GM23338 (cell line): ENCODE measurements at regions not wholly inside any gene's neighbourhood (a gene's known extent, or its start where the extent isn't known, plus 50 kb on each side); places are given as distances from the start of the nearest gene placed in this dataset.

Experiments used
- ATAC-seq: fragments of 200-7000 bp; cut with Tn5 transposase; 3 replicates; pipeline ENCODE4 v1.9.1; 2020
- DNase-seq: peaks from one replicate; pipeline ENCODE4 v3.0.0-alpha.2; 2015; ENCODE audit warnings: low spot score
- H2AFZ ChIP-seq: fragments of 200-600 bp; sonication (generic); 2 replicates; pipeline ENCODE4 v1.8.0; 2016; ENCODE audit warnings: antibody characterized with exemption, mild to moderate bottlenecking, moderate library complexity
- H3F3A ChIP-seq: fragments of 200-600 bp; sonication (generic); replicated peaks from 2 replicates; pipeline ENCODE4 v1.8.0; 2017; ENCODE audit warnings: antibody characterized with exemption, mixed run types, low read depth
- H3K27ac ChIP-seq: fragments of 200-600 bp; sonication (generic); 2 replicates; pipeline ENCODE4 v1.6.1; 2016; ENCODE audit warnings: low read depth
- H3K27me3 ChIP-seq: fragments of 200-600 bp; sonication (generic); 2 replicates; pipeline ENCODE4 v1.8.0; 2016; ENCODE audit warnings: mild to moderate bottlenecking, mixed run types, moderate library complexity; ENCODE audit not compliant: insufficient read depth
- H3K36me3 ChIP-seq: fragments of 200-600 bp; sonication (generic); 2 replicates; pipeline ENCODE4 v1.8.0; 2016; ENCODE audit warnings: mild to moderate bottlenecking; ENCODE audit not compliant: insufficient read depth
- H3K4me1 ChIP-seq: fragments of 200-600 bp; sonication (generic); 2 replicates; pipeline ENCODE4 v1.8.0; 2016; ENCODE audit warnings: mild to moderate bottlenecking, moderate library complexity; ENCODE audit not compliant: insufficient read depth
- H3K4me2 ChIP-seq: fragments of 200-600 bp; sonication (generic); 2 replicates; pipeline ENCODE4 v1.7.1; 2017; ENCODE audit warnings: mixed run types
- H3K4me3 ChIP-seq: fragments of 200-600 bp; sonication (generic); 2 replicates; pipeline ENCODE4 v1.6.1; 2016; ENCODE audit warnings: mixed run types
- H3K79me2 ChIP-seq: fragments of 200-600 bp; sonication (generic); replicated peaks from 2 replicates; pipeline ENCODE4 v1.8.0; 2017; ENCODE audit warnings: mild to moderate bottlenecking; ENCODE audit not compliant: insufficient read depth
- H3K9me2 ChIP-seq: fragments of 200-600 bp; sonication (generic); 2 replicates; pipeline ENCODE4 v1.8.0; 2017; ENCODE audit not compliant: insufficient read depth
- H4K20me1 ChIP-seq: fragments of 200-600 bp; sonication (generic); replicated peaks from 2 replicates; pipeline ENCODE4 v1.8.0; 2017; ENCODE audit warnings: mild to moderate bottlenecking; ENCODE audit not compliant: insufficient read depth
- H3K27ac Mint-ChIP-seq: 2 replicates; pipeline ENCODE4 v1.8.0; 2020; ENCODE audit warnings: inconsistent platforms, mild to moderate bottlenecking, moderate library complexity, mixed read lengths
- H3K27me3 Mint-ChIP-seq: 3 replicates; pipeline ENCODE4 v1.8.0; 2022; ENCODE audit warnings: low read depth, mild to moderate bottlenecking, moderate library complexity, mixed read lengths, inconsistent platforms; ENCODE audit not compliant: insufficient read depth, poor library complexity
- H3K36me3 Mint-ChIP-seq: 3 replicates; pipeline ENCODE4 v1.8.0; 2021; ENCODE audit warnings: low read depth, mild to moderate bottlenecking, inconsistent platforms, moderate library complexity, mixed read lengths
- H3K4me1 Mint-ChIP-seq: 3 replicates; pipeline ENCODE4 v1.8.0; 2020; ENCODE audit warnings: mild to moderate bottlenecking, inconsistent platforms, mixed read lengths
- H3K4me3 Mint-ChIP-seq: 3 replicates; pipeline ENCODE4 v1.8.0; 2021; ENCODE audit warnings: moderate library complexity, mild to moderate bottlenecking, inconsistent platforms, mixed read lengths
- H3K9me3 Mint-ChIP-seq: 3 replicates; pipeline ENCODE4 v1.8.0; 2020; ENCODE audit warnings: moderate library complexity, mild to moderate bottlenecking, inconsistent platforms, mixed read lengths
- CREB1 ChIP-seq: fragments of 250-450 bp; sonication (Bioruptor Pico); IDR thresholded peaks from 2 replicates; pipeline ENCODE4 v1.5.0; 2020; ENCODE audit warnings: low read depth, mild to moderate bottlenecking, moderate library complexity
- CTCF ChIP-seq, 2 experiments: fragments of 200-600 bp in 1 of 2; sonication (generic) in 1 of 2; conservative IDR thresholded peaks; 2 replicates each; pipeline versions ENCODE4 v1.5.1 to v1.6.1; 2016 to 2017; ENCODE audit warnings: antibody characterized with exemption in 2 of 2, low read depth in 2 of 2, mild to moderate bottlenecking in 2 of 2, moderate library complexity in 1 of 2
- JUNB ChIP-seq: IDR thresholded peaks from one replicate; pipeline ENCODE4 v1.6.1; 2016; ENCODE audit warnings: antibody characterized with exemption; ENCODE audit not compliant: unreplicated experiment
- NANOG ChIP-seq: IDR thresholded peaks from 2 replicates; pipeline ENCODE4 v1.6.1; 2016; ENCODE audit warnings: antibody characterized with exemption, borderline replicate concordance
- STAT1 ChIP-seq: IDR thresholded peaks from one replicate; pipeline ENCODE4 v1.6.1; 2016; ENCODE audit warnings: antibody characterized with exemption; ENCODE audit not compliant: unreplicated experiment
- ZNF114 ChIP-seq: fragments of 250-450 bp; sonication (Bioruptor Pico); IDR thresholded peaks from 2 replicates; pipeline ENCODE4 v1.5.0; 2020; ENCODE audit warnings: mild to moderate bottlenecking, moderate library complexity
- ZNF331 ChIP-seq: fragments of 250-450 bp; sonication (Bioruptor Pico); IDR thresholded peaks from 2 replicates; pipeline ENCODE4 v1.5.0; 2020; ENCODE audit warnings: low read depth, mild to moderate bottlenecking, moderate library complexity
- TF ChIP-seq, protein P1 (sequence below): fragments of 250-450 bp; sonication (Bioruptor Pico); IDR thresholded peaks from 2 replicates; pipeline ENCODE4 v1.5.0; 2020; ENCODE audit warnings: mild to moderate bottlenecking, moderate library complexity

GRCh38 chr12:24049101-24049500 lies 99.6 kb upstream of the SOX5 start (continued):
- TF ChIP-seq, protein P1, sequence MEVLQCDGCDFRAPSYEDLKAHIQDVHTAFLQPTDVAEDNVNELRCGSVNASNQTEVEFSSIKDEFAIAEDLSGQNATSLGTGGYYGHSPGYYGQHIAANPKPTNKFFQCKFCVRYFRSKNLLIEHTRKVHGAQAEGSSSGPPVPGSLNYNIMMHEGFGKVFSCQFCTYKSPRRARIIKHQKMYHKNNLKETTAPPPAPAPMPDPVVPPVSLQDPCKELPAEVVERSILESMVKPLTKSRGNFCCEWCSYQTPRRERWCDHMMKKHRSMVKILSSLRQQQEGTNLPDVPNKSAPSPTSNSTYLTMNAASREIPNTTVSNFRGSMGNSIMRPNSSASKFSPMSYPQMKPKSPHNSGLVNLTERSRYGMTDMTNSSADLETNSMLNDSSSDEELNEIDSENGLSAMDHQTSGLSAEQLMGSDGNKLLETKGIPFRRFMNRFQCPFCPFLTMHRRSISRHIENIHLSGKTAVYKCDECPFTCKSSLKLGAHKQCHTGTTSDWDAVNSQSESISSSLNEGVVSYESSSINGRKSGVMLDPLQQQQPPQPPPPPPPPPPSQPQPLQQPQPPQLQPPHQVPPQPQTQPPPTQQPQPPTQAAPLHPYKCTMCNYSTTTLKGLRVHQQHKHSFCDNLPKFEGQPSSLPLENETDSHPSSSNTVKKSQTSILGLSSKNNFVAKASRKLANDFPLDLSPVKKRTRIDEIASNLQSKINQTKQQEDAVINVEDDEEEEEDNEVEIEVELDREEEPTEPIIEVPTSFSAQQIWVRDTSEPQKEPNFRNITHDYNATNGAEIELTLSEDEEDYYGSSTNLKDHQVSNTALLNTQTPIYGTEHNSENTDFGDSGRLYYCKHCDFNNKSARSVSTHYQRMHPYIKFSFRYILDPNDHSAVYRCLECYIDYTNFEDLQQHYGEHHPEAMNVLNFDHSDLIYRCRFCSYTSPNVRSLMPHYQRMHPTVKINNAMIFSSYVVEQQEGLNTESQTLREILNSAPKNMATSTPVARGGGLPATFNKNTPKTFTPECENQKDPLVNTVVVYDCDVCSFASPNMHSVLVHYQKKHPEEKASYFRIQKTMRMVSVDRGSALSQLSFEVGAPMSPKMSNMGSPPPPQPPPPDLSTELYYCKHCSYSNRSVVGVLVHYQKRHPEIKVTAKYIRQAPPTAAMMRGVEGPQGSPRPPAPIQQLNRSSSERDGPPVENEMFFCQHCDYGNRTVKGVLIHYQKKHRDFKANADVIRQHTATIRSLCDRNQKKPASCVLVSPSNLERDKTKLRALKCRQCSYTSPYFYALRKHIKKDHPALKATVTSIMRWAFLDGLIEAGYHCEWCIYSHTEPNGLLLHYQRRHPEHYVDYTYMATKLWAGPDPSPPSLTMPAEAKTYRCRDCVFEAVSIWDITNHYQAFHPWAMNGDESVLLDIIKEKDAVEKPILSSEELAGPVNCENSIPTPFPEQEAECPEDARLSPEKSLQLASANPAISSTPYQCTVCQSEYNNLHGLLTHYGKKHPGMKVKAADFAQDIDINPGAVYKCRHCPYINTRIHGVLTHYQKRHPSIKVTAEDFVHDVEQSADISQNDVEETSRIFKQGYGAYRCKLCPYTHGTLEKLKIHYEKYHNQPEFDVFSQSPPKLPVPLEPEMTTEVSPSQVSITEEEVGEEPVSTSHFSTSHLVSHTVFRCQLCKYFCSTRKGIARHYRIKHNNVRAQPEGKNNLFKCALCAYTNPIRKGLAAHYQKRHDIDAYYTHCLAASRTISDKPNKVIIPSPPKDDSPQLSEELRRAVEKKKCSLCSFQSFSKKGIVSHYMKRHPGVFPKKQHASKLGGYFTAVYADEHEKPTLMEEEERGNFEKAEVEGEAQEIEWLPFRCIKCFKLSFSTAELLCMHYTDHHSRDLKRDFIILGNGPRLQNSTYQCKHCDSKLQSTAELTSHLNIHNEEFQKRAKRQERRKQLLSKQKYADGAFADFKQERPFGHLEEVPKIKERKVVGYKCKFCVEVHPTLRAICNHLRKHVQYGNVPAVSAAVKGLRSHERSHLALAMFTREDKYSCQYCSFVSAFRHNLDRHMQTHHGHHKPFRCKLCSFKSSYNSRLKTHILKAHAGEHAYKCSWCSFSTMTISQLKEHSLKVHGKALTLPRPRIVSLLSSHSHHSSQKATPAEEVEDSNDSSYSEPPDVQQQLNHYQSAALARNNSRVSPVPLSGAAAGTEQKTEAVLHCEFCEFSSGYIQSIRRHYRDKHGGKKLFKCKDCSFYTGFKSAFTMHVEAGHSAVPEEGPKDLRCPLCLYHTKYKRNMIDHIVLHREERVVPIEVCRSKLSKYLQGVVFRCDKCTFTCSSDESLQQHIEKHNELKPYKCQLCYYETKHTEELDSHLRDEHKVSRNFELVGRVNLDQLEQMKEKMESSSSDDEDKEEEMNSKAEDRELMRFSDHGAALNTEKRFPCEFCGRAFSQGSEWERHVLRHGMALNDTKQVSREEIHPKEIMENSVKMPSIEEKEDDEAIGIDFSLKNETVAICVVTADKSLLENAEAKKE: no peak

DNA sequence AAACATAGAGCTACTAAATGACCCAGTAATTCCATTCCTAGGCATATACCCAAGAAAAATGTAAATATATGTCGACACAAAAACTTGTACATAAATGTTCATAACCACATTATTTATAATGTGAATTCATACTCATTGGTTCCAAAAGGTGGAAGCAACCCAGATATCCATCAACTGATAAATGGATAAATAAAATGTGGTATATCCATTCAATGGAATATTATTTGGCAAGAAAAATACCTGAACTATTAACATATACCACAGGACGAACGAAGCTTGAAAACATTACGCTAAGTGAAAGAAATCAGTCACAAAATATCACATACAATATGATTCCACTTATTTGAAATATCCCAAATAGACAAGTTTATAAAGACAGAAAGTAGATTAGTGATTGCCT lies 99.0 kb upstream of the SOX5 start:
- no peak overlapping the region for H3K27ac ChIP-seq
- Mint-ChIP-seq H3K27me3 (no peaks in the 10 kb centered on the region), H3K36me3 (no peaks in the 10 kb centered on the region; the same call in 2 of the 3 replicates), H3K4me3 (no peak overlapping the region), H3K4me1 (no peaks in the 10 kb centered on the region), H3K9me3 (peaks cover 6% of the 10 kb centered on the region; the same call in 2 of the 3 replicates), H3K27ac (no peak overlapping the region)
- H3K79me2 ChIP-seq: no peaks in the 10 kb centered on the region
- DNase-seq (no peak), ATAC-seq (no peak)
- H3K4me2 ChIP-seq: no peak overlapping the region
- no peaks in the 10 kb centered on the region for H3K9me2 ChIP-seq
- H3K4me1 ChIP-seq: no peaks in the 10 kb centered on the region
- no peak overlapping the region for H3K4me3 ChIP-seq
- H3K27me3 ChIP-seq: no peaks in the 10 kb centered on the region
- no peaks in the 10 kb centered on the region; the same call in 1 of the 2 replicates for H3K36me3 ChIP-seq
- no peaks in the 10 kb centered on the region for H4K20me1 ChIP-seq
- no peak overlapping the region for H2AFZ ChIP-seq
- no peaks in the 10 kb centered on the region for H3F3A ChIP-seq
- no peak for TF ChIP-seq ZNF114 (CRISPR knock-in tag)
- no peak for TF ChIP-seq NANOG
- no peak for TF ChIP-seq CTCF (conservative IDR thresholded peaks at IDR 0.05; ENCODE audit: low read depth in 2 of 2)
- no peak for TF ChIP-seq JUNB
- no peak for TF ChIP-seq STAT1
- no peak for TF ChIP-seq CREB1 (CRISPR knock-in tag)
- TF ChIP-seq, protein P1: no peak
- TF ChIP-seq ZNF331 (CRISPR knock-in tag): no peak
